ENCODE measurements at regions not wholly inside any gene's neighbourhood (a gene's known extent, or its start where the extent isn't known, plus 50 kb on each side); places are given as distances from the start of the nearest gene placed in this dataset.

- DNase-seq, result no peak
Measured at GRCh38 chr1:17877316-17877715, 122.2 kb downstream of the ACTL8 start.

- no peak for DNase-seq
Measured at GRCh38 chr1:17877896-17878295, 122.8 kb downstream of the ACTL8 start.

- no peak for DNase-seq
Measured at GRCh38 chr1:17878837-17879236, 123.7 kb downstream of the ACTL8 start.

GRCh38 chr1:17880449-17880848, 125.3 kb downstream of the ACTL8 start:
- DNase-seq, result no peak

GRCh38 chr1:17881761-17882160, 126.6 kb downstream of the ACTL8 start:
- DNase-seq, result no peak

- DNase-seq, result no peak
Measured at GRCh38 chr1:17883136-17883535, 128.0 kb downstream of the ACTL8 start.

GRCh38 chr1:17883662-17884395, 128.7 kb downstream of the ACTL8 start:
- no peak for DNase-seq

GRCh38 chr1:17885663-17886320, 130.7 kb downstream of the ACTL8 start:
- no peak for DNase-seq

GRCh38 chr1:17886386-17886785, 131.3 kb downstream of the ACTL8 start:
- no peak for DNase-seq

GRCh38 chr1:17886838-17887441, 131.8 kb downstream of the ACTL8 start:
- no peak for DNase-seq

GRCh38 chr1:17887661-17888371, 132.7 kb downstream of the ACTL8 start:
- no peak for DNase-seq

- no peak for DNase-seq
Measured at GRCh38 chr1:17890056-17890814, 135.1 kb downstream of the ACTL8 start.

- no peak for DNase-seq
Measured at GRCh38 chr1:17890815-17891191, 135.7 kb downstream of the ACTL8 start.

GRCh38 chr1:17891205-17892110, 136.3 kb downstream of the ACTL8 start:
- DNase-seq, result no peak

GRCh38 chr1:17892225-17892624, 137.1 kb downstream of the ACTL8 start:
- DNase-seq, result no peak

GRCh38 chr1:17892851-17893250, 137.7 kb downstream of the ACTL8 start:
- no peak for DNase-seq

GRCh38 chr1:17893891-17894631, 138.9 kb downstream of the ACTL8 start:
- DNase-seq, result no peak

GRCh38 chr1:17895401-17895800, 140.3 kb downstream of the ACTL8 start:
- no peak for DNase-seq

GRCh38 chr1:17895986-17896385, 140.9 kb downstream of the ACTL8 start:
- no peak for DNase-seq

- no peak for DNase-seq
Measured at GRCh38 chr1:17903386-17903785, 148.3 kb downstream of the ACTL8 start.

GRCh38 chr1:17904290-17904689, 149.2 kb downstream of the ACTL8 start:
- no peak for DNase-seq
